Osteoblast (primary cell): ENCODE measurements at regions not wholly inside any gene's neighbourhood (a gene's known extent, or its start where the extent isn't known, plus 50 kb on each side); places are given as distances from the start of the nearest gene placed in this dataset.

Source experiments
- DNase-seq: peaks from one replicate; pipeline ENCODE4 v3.0.0; 2011; ENCODE audit warnings: low spot score, mixed read lengths; ENCODE audit not compliant: insufficient read length; ENCODE audit errors: missing footprints
- H2AFZ ChIP-seq: 2 replicates; pipeline ENCODE4 v1.6.0; 2011; ENCODE audit warnings: mild to moderate bottlenecking, low read length
- H3K27ac ChIP-seq: 2 replicates; pipeline ENCODE4 v1.5.1; 2011; ENCODE audit warnings: mild to moderate bottlenecking, low read depth, low read length, moderate library complexity
- H3K27me3 ChIP-seq: 2 replicates; pipeline ENCODE4 v1.6.0; 2012; ENCODE audit warnings: mild to moderate bottlenecking, control low read depth, inconsistent platforms, low read length, moderate library complexity; ENCODE audit not compliant: insufficient read depth
- H3K36me3 ChIP-seq: 2 replicates; pipeline ENCODE4 v1.5.1; 2011; ENCODE audit warnings: mild to moderate bottlenecking, low read length, control low read depth, moderate library complexity; ENCODE audit not compliant: insufficient read depth
- H3K4me1 ChIP-seq: 2 replicates; pipeline ENCODE4 v1.5.1; 2011; ENCODE audit warnings: mild to moderate bottlenecking, low read length, control low read depth, moderate library complexity; ENCODE audit not compliant: insufficient read depth
- H3K4me2 ChIP-seq: 2 replicates; pipeline ENCODE4 v1.6.0; 2011; ENCODE audit warnings: mild to moderate bottlenecking, low read length; ENCODE audit not compliant: insufficient read depth
- H3K4me3 ChIP-seq: fragments of 200-600 bp; sonication (generic); 3 replicates; pipeline ENCODE4 v1.5.1; 2012; ENCODE audit warnings: mild to moderate bottlenecking, low read length, inconsistent platforms; ENCODE audit not compliant: insufficient read depth
- H3K79me2 ChIP-seq: 2 replicates; pipeline ENCODE4 v1.6.0; 2012; ENCODE audit warnings: mild to moderate bottlenecking, low read length, control low read depth, inconsistent platforms; ENCODE audit not compliant: insufficient read depth
- H3K9me3 ChIP-seq: 2 replicates; pipeline ENCODE4 v1.5.1; 2011; ENCODE audit warnings: low read depth, low read length, control low read depth
- H4K20me1 ChIP-seq: 2 replicates; pipeline ENCODE4 v1.6.0; 2012; ENCODE audit warnings: mild to moderate bottlenecking, low read length, control low read depth; ENCODE audit not compliant: insufficient read depth
- TF ChIP-seq, protein P1 (sequence below): IDR thresholded peaks from 2 replicates; pipeline ENCODE4 v1.5.1; 2011; ENCODE audit warnings: mild to moderate bottlenecking, low read depth, low read length, moderate library complexity; ENCODE audit errors: extremely low read depth

GRCh38 chr13:97852181-97852874 is 101.1 kb upstream of the IPO5 start:
- Histone ChIP-seq H3K27me3 (peaks cover 2% of the 10 kb centered on the region), H2AFZ (no peak overlapping the region), H3K9me3 (no peaks in the 10 kb centered on the region), H3K4me3 (no peak overlapping the region), H3K27ac (no peak overlapping the region), H4K20me1 (no peaks in the 10 kb centered on the region), H3K36me3 (no peaks in the 10 kb centered on the region), H3K79me2 (no peaks in the 10 kb centered on the region), H3K4me1 (peaks cover 21% of the 10 kb centered on the region), H3K4me2 (no peak overlapping the region)
- DNase-seq: no peak
- TF ChIP-seq, protein P1, sequence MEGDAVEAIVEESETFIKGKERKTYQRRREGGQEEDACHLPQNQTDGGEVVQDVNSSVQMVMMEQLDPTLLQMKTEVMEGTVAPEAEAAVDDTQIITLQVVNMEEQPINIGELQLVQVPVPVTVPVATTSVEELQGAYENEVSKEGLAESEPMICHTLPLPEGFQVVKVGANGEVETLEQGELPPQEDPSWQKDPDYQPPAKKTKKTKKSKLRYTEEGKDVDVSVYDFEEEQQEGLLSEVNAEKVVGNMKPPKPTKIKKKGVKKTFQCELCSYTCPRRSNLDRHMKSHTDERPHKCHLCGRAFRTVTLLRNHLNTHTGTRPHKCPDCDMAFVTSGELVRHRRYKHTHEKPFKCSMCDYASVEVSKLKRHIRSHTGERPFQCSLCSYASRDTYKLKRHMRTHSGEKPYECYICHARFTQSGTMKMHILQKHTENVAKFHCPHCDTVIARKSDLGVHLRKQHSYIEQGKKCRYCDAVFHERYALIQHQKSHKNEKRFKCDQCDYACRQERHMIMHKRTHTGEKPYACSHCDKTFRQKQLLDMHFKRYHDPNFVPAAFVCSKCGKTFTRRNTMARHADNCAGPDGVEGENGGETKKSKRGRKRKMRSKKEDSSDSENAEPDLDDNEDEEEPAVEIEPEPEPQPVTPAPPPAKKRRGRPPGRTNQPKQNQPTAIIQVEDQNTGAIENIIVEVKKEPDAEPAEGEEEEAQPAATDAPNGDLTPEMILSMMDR: no peak

- H3K4me1 ChIP-seq: peaks cover 21% of the 10 kb centered on the region
- no peak overlapping the region for H3K27ac ChIP-seq
- peak overlapping the region; percentile 31 for H2AFZ ChIP-seq
- DNase-seq: peak; percentile 71
- peak overlapping the region; percentile 13 for H3K4me2 ChIP-seq
- H3K27me3 ChIP-seq: no peaks in the 10 kb centered on the region
- no peaks in the 10 kb centered on the region for H3K9me3 ChIP-seq
- no peaks in the 10 kb centered on the region for H4K20me1 ChIP-seq
- H3K79me2 ChIP-seq: no peaks in the 10 kb centered on the region
- TF ChIP-seq, protein P1: no peak
- no peak overlapping the region for H3K4me3 ChIP-seq
- no peaks in the 10 kb centered on the region for H3K36me3 ChIP-seq
These were observed 99.9 kb upstream of the IPO5 start for GRCh38 chr13:97853550-97853949.

DNA sequence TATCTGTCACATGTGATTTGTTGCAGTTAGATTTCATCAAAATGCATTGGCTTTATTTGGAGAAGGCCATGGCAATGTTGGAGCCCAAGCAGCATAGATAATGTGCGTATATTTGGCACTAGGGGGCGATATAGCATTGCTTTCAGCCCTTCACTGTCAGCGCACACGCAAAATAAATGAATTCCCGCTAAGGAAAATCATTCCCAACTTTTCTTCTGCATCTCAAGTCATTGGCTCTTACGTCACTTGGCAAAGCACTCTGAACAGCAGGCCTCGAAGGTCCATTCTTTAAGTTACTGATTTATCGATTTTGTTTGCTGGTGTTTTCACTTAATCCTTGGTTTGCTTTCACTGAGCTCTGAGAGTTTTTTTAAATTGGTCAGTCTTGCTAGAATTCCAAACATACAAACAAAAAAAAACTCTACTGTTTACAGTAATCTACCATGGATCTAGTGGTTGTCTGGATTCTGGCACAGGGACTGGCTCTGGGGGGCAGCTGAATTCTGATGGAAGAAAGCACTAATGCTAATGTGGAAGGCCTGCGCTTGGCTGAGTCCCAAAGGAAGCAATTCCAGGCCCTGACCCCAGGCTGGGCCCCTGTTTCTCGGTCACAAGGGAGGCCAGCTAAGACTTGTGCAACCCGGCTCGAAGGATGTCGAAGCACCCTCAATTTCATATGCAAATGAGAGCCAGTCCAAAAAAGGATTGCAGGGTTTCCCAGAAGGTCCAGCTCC is 97.7 kb upstream of the IPO5 start:
- peak; percentile 73 for DNase-seq
- Histone ChIP-seq H3K9me3 (no peaks in the 10 kb centered on the region), H3K4me1 (peaks cover 21% of the 10 kb centered on the region), H3K27me3 (no peaks in the 10 kb centered on the region), H3K4me2 (peak overlapping the region; percentile 38), H3K4me3 (peak overlapping the region; percentile 2), H3K27ac (peak overlapping the region; percentile 74), H2AFZ (peak overlapping the region; percentile 71), H3K36me3 (no peaks in the 10 kb centered on the region), H4K20me1 (no peaks in the 10 kb centered on the region), H3K79me2 (no peaks in the 10 kb centered on the region)
- TF ChIP-seq, protein P1: peak; percentile 91

DNA sequence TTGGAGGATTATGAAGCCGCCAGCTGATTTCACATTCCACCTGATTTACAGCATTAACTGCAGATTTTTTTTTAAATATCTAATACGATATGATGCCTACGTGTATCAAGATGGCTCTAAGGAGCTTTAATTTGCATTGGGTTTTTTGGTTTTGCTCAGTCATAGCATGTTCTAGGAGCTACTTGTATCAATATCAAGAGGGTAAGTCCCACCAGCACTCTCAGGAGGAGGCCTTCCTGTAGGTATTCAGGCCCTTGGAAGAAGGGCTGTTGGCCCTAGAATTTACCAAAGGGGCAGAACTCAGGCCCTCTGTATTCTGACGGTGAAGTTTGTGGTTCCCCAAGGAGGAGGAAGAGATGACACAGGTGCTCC is 97.2 kb upstream of the IPO5 start:
- H3K9me3 ChIP-seq: no peaks in the 10 kb centered on the region
- H3K4me1 ChIP-seq: peaks cover 21% of the 10 kb centered on the region
- H2AFZ ChIP-seq: peak overlapping the region; percentile 71
- no peak overlapping the region for H3K4me3 ChIP-seq
- no peak for DNase-seq
- H3K36me3 ChIP-seq: no peaks in the 10 kb centered on the region
- no peaks in the 10 kb centered on the region for H4K20me1 ChIP-seq
- TF ChIP-seq, protein P1: no peak
- H3K4me2 ChIP-seq: peak overlapping the region; percentile 38
- no peaks in the 10 kb centered on the region for H3K27me3 ChIP-seq
- H3K27ac ChIP-seq: peak overlapping the region; percentile 74
- no peaks in the 10 kb centered on the region for H3K79me2 ChIP-seq
